ENCODE measurements at regions not wholly inside any gene's neighbourhood (a gene's known extent, or its start where the extent isn't known, plus 50 kb on each side); places are given as distances from the start of the nearest gene placed in this dataset.

DNA sequence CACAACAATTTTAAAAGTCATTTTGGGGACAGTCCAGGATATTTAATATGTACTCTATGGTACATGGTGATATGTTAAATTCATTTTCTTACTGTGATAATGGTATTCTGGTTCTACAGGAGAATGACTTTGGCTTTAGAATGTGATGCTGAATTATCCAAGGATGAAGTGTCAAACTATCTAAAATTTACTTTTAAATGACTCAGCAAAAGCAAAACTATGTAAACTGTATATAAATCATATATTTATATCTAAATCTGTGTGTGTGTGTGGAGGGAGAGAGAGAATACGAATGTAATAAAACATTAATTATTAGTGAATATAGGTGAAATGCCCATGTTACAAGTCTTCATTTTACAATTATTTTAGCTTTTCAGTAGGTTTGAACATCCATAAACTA lies 733.8 kb upstream of the CA10 start:
- TF ChIP-seq, protein P1, sequence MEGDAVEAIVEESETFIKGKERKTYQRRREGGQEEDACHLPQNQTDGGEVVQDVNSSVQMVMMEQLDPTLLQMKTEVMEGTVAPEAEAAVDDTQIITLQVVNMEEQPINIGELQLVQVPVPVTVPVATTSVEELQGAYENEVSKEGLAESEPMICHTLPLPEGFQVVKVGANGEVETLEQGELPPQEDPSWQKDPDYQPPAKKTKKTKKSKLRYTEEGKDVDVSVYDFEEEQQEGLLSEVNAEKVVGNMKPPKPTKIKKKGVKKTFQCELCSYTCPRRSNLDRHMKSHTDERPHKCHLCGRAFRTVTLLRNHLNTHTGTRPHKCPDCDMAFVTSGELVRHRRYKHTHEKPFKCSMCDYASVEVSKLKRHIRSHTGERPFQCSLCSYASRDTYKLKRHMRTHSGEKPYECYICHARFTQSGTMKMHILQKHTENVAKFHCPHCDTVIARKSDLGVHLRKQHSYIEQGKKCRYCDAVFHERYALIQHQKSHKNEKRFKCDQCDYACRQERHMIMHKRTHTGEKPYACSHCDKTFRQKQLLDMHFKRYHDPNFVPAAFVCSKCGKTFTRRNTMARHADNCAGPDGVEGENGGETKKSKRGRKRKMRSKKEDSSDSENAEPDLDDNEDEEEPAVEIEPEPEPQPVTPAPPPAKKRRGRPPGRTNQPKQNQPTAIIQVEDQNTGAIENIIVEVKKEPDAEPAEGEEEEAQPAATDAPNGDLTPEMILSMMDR (IDR thresholded peaks at IDR 0.05), result no peak
- TF ChIP-seq POLR2A (IDR thresholded peaks at IDR 0.05), result no peak
